HCT116 (cell line): ENCODE measurements at regions not wholly inside any gene's neighbourhood (a gene's known extent, or its start where the extent isn't known, plus 50 kb on each side); places are given as distances from the start of the nearest gene placed in this dataset.

ENCODE experiments used
- POLR2A ChIP-seq: IDR thresholded peaks from 2 replicates; pipeline ENCODE4 v1.7.0; 2011; ENCODE audit warnings: borderline replicate concordance; ENCODE audit not compliant: insufficient read depth, insufficient read length; ENCODE audit errors: extremely low read depth
- RAD21 ChIP-seq: IDR thresholded peaks from 2 replicates; pipeline ENCODE4 v1.6.1; 2012; ENCODE audit warnings: low read depth, mild to moderate bottlenecking
- SIN3A ChIP-seq: IDR thresholded peaks from 2 replicates; pipeline ENCODE4 v1.6.1; 2012; ENCODE audit warnings: low read depth
- ZNF274 ChIP-seq: fragments of 200-500 bp; sonication (Bioruptor generic); IDR thresholded peaks from 2 replicates; pipeline ENCODE4 v1.6.1; 2014; ENCODE audit warnings: mild to moderate bottlenecking, low read depth, low read length, inconsistent platforms
- TF ChIP-seq, protein P1 (sequence below), 3 experiments: fragments of 200-600 bp in 1 of 3; sonication (generic) in 1 of 3; IDR thresholded peaks in 2 of 3; conservative IDR thresholded peaks in 1 of 3; 2 replicates each; pipeline ENCODE4 v1.5.1; 2012 to 2017; ENCODE audit warnings: low read depth in 2 of 3, low read length in 2 of 3, antibody characterized with exemption in 1 of 3, borderline replicate concordance in 1 of 3, control low read depth in 1 of 3, mild to moderate bottlenecking in 1 of 3, mixed read lengths in 1 of 3, mixed run types in 1 of 3, moderate library complexity in 1 of 3; ENCODE audit not compliant: insufficient read depth in 1 of 3
- TF ChIP-seq, protein P2 (sequence below): IDR thresholded peaks from 2 replicates; pipeline ENCODE4 v1.6.1; 2012
- TF ChIP-seq, protein P3 (sequence below): IDR thresholded peaks from 2 replicates; pipeline ENCODE4 v1.6.1; 2012

DNA sequence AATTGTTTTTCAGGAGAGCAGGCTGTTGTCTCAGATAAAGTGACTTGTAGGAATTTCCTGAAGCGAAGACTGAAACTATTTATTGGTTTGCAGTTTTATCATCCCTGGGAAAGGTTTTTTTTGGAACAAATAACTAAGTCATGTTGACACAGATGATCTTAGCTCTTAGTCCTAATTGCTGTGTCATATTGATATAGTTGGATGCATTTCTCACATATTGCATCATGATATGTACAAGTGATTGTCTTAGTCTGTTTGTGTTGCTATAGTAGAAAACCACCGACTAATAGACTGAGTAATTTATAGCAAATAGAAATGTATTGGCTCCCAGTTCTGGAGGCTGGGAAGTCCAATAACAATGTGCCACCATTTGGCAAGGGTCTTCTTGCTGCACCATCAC is 397.5 kb upstream of the PPP1R2C start:
- TF ChIP-seq, protein P1, sequence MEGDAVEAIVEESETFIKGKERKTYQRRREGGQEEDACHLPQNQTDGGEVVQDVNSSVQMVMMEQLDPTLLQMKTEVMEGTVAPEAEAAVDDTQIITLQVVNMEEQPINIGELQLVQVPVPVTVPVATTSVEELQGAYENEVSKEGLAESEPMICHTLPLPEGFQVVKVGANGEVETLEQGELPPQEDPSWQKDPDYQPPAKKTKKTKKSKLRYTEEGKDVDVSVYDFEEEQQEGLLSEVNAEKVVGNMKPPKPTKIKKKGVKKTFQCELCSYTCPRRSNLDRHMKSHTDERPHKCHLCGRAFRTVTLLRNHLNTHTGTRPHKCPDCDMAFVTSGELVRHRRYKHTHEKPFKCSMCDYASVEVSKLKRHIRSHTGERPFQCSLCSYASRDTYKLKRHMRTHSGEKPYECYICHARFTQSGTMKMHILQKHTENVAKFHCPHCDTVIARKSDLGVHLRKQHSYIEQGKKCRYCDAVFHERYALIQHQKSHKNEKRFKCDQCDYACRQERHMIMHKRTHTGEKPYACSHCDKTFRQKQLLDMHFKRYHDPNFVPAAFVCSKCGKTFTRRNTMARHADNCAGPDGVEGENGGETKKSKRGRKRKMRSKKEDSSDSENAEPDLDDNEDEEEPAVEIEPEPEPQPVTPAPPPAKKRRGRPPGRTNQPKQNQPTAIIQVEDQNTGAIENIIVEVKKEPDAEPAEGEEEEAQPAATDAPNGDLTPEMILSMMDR (IDR thresholded peaks at IDR 0.05 in 2 of 3, conservative IDR thresholded peaks at IDR 0.05 in 1 of 3; ENCODE audit: borderline replicate concordance in 1 of 3, insufficient read depth in 1 of 3, low read depth in 2 of 3, low read length in 2 of 3), result no peak
- TF ChIP-seq POLR2A (no peak), ZNF274 (no peak), RAD21 (no peak), SIN3A (no peak)
- TF ChIP-seq, protein P2, sequence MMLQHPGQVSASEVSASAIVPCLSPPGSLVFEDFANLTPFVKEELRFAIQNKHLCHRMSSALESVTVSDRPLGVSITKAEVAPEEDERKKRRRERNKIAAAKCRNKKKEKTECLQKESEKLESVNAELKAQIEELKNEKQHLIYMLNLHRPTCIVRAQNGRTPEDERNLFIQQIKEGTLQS, result no peak
- TF ChIP-seq, protein P3, sequence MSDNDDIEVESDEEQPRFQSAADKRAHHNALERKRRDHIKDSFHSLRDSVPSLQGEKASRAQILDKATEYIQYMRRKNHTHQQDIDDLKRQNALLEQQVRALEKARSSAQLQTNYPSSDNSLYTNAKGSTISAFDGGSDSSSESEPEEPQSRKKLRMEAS, result no peak
